NCI-H748 treated with DMSO at 0.1 percent for 48 hours (cell line): ENCODE measurements at regions not wholly inside any gene's neighbourhood (a gene's known extent, or its start where the extent isn't known, plus 50 kb on each side); places are given as distances from the start of the nearest gene placed in this dataset.

Experiments used
- DNase-seq: peaks from one replicate; lab custom pipeline; 2025; lab: John Stamatoyannopoulos, UW

DNA sequence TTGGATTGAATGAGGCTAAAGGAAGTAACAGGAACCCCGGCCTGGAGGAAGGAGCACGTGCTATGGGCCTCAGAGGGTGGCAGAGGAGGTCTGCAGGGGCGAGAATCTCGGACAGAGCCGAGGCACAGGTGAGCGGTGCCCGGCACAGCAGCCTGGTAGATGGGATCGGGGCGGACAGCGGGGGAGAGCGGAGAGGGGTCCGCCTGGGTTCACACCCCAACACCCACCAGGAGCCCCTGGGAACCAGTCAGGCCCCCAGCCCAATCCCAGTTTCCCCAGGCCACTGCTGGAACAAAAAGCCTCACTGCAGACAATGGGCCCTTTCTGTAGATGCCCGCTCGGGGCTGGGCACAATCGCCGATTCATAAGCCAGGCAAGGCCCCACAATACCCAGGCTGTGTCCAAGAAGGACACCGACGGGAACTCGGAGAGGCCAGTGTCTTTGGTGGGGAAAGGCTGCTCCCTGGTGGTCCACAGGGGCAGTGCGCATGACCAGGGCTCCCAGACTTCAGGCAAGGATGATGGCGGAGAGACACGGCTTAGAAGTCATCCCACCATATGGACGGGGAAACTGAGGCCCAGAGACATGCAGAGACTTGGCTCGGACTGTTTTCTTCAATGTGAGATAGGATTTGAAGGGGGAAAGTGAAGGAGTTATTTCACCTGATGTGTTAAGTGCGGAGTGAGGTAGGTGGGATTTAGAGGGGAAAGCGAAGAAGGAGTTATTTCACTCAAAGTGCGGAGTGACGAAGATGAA lies 106.9 kb upstream of the GPR26 start:
- DNase-seq, result peak; percentile 38

- DNase-seq, result no peak
Measured at GRCh38 chr10:123559823-123560092, 106.4 kb upstream of the GPR26 start.

GRCh38 chr10:123560301-123561140 lies 105.6 kb upstream of the GPR26 start:
- DNase-seq, result no peak

DNA sequence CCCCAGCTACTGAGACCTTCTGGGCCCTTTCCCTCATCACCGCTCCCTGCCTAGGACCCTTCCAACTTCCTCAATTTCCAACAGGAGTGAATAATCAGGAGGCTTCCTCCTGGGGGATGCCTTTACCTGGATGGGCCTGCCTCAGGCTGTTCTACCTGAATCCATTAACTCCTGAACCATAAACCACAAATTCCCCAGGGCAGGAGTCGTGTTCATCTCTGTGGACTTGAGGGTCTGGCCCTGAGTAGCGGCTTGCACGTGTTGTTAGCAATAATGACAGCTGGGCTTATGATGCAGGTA lies 105.1 kb upstream of the GPR26 start:
- DNase-seq, result no peak

DNA sequence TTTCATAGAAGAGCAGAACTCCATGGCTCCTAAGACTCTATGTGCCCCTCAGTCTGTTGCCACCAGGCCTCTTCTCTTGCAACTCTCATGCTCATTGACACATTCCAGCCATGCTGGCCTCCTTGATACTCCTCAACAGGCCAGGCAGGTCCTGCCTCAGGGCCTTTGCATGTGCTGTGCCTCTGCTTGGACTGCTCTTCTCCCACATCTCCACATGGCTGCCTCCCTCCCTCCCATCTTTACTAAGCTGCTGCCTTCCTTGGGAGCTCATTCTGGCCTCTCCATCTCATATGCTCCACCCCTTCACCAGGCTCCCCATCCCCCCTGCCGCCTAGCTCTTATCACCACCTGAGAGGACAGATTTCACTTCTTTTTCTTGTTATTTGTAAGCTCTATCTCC lies 103.8 kb upstream of the GPR26 start:
- no peak for DNase-seq

- no peak for DNase-seq
Measured at GRCh38 chr10:123562811-123563580, 103.2 kb upstream of the GPR26 start.

DNA sequence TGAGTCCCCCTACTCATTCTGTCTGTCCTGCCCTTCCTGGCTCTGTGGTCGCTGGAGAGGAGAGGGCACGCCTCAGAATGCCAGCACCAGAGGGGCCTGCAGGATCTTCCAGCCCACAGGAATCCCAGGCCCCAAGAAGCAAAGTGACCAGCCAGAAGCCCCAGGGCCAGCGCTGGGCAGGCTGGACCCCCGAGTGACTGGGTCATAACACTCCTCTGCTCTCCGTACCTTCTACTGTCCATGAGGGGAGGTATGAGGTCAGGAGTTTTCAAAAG lies 102.6 kb upstream of the GPR26 start:
- no peak for DNase-seq

DNA sequence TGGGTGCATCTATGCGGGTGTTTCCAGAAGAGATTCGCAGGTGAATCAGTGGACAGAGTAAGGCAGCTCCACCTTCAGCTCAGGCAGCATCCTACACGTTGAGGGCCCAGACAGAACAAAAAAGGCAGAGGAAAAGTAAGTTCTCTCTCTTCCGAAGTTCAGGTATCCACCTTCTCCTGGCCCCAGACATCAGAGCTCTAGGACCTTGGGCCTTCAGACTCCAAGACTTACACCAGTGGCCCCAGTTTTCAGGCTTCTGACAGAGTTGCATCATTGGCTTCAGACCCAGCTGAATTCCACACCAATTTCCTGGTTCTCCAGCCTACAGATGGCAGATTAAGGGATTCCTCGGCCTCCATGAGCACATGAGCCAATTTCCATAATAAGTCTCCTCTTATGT lies 102.2 kb upstream of the GPR26 start:
- no peak for DNase-seq

GRCh38 chr10:123564631-123565030 lies 101.5 kb upstream of the GPR26 start:
- no peak for DNase-seq

DNA sequence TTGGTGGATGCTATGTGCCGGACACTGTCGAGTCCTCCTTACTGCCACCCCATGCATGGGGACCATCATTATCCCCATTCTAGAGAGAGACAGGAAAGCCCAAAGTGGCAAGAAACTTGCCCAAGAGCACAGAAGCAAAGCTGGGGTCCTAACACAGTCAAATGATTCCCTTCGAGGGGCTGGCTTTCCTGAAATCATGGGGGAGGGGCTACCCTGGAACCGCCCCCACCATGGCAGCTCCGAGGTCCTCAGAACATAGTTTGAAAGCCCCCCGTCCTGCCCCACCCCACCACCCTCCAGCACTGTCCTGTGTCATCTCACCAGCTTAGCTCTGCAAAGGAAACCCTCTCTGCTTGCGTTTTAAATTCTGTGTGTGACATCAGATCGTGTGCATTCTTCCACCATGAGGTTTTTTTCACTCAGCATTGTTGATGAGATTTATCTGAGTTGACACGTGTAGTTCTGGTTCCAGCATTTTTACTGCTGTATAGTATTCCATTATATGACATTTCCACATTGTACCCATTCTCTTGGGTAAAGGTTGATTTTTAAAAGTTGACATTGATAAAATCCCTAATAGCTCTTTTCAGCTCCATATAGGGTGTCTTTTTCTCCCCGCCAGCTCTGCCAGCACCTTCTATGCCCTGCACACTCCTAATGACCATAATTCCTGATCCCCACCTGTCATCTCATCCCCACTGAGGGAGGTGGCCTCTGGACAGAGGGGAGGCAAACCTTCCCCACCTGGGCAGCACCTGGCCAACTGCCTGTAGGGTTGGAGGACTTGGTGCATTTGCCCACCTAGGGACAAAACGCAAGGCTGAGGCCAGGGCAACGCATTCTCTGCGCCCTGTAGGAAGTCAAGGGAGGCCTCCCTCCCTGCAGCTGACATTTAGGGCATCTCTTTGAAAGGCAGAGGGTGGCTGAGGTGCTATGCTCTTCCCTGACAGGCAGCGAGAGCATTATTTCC lies 100.2 kb upstream of the GPR26 start:
- no peak for DNase-seq

- DNase-seq, result no peak
Measured at GRCh38 chr10:123567984-123568739, 98.0 kb upstream of the GPR26 start.

GRCh38 chr10:123568751-123569150 lies 97.4 kb upstream of the GPR26 start:
- DNase-seq, result no peak

DNA sequence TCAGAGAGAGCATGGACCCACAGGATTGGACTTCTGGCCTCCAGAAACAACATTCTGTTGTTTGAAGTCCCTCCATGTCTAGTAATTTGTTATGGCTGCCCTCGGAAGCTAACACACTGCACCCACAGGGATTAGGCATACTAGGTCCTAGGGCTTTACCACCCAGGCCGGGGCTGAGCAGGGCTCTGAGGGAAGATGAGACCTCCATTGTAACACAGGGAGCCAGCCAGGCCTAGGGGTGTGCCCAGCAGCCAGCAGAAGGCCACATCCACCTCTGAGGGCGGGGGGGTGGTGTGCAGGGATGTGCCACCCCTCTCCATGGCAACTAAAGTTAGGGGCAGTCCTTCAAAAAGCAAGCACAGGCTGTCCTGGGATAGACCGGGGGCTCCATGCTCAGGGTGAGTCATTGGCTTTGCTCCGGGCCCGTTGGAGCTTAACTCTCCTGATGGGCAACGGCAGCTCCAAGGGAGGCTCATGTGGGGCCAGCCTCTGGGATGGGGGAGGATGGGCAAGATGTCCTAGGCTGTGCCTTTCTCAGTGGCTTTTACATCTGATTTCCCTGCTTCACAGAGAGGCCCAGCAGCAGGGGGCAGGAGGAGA lies 96.6 kb upstream of the GPR26 start:
- DNase-seq, result no peak

DNA sequence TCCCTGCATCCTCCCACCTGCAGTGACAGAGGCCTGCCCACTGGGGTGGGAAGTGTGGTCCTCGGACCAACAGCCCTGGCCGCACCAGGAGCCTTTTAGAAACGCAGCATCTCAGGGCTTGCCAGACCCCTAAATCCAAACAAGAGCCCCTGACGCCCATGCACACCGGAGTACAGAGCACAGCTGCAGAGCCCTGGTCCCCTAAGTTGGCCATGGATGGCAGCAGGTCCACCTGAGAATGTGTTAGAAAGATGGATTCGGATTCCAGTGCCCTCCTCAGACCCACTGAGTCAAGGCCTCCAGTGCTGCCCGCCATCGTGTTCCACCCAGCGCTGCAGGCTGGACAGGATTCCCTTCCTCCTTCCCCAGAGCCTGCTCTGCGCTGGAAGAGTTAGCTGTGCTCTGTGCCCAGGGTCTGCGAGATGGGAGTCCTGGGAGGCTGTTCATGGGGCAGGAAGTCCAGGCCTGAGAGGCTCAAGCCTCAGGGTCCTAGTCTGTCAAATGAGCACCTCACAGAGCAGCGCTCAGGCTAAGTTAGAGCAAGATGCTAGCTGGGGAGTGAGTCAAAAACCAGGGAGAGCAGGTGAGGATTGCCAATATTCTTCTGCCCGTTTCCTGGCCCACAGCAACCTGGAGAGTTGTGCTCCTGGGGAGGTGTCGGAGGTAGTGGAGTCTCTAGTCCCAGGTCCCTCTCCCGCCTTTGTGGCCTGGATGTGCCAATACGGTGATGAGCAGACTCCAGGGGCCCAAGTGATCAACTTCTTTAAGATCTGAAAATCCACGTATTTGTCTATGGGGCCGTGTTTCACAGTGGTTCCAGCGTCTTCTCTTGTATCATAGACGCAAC lies 95.9 kb upstream of the GPR26 start:
- DNase-seq, result no peak

DNA sequence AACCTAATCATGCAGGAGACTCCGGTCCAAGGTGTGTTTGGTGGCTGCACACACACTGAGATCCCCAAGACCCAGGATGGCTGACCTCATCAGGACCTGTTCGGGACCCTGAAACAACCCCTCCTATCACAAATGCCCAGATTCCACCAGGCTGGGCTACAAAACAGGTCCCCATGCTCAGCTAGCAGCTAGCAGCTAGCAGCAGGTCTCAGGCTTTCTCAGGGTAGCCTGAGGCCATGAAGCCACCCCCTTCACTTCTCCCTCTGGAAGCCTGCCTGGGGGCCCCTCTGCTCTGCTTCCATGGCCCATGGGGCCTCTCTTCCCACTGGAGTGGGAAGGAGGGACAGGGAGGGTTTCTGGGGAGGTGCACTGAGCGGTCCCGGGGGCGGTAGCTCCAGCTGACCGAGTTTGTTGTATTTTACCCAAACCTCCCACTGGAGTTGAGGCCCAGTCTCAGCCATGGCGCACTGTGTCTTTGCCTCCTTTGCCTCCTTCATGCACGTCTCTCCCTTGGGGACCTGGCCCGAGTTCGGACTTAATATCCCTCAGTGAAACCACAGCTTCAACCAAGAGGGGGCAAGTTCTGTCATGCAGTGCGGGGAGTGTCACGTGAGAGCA lies 95.1 kb upstream of the GPR26 start:
- no peak for DNase-seq

- DNase-seq, result no peak
Measured at GRCh38 chr10:123571978-123572377, 94.2 kb upstream of the GPR26 start.

GRCh38 chr10:123573236-123574108 lies 92.7 kb upstream of the GPR26 start:
- peak; percentile 63 for DNase-seq

DNA sequence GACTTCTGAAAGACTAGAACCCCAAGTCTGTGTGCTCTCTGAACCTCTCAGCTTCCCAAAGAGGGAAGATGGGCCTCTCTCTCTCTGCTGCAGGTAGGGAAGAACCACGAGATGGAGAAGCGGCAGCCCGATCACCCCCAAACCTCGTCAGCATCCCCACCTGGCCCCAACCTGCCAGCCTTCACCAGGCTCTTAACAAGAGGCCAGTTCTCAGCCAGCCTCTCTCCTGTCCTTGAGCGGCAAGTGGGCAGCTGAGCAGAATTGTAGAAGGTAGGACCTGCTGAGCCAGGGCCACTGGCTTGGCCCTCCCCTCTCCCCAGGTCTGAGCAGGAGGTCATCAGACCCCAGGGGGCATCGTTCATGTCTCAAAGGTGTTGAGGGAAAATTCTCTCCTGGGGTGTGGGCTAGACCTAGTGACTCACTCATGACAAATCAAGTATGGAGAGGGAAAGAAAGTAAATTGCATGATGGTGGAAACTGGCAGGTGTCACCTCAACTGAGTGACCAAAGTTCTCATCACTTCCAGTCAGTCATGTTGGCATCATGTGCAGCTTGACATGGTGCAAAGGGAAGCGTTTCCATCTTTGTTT lies 92.0 kb upstream of the GPR26 start:
- no peak for DNase-seq
